ENCODE measurements at regions not wholly inside any gene's neighbourhood (a gene's known extent, or its start where the extent isn't known, plus 50 kb on each side); places are given as distances from the start of the nearest gene placed in this dataset.

DNA sequence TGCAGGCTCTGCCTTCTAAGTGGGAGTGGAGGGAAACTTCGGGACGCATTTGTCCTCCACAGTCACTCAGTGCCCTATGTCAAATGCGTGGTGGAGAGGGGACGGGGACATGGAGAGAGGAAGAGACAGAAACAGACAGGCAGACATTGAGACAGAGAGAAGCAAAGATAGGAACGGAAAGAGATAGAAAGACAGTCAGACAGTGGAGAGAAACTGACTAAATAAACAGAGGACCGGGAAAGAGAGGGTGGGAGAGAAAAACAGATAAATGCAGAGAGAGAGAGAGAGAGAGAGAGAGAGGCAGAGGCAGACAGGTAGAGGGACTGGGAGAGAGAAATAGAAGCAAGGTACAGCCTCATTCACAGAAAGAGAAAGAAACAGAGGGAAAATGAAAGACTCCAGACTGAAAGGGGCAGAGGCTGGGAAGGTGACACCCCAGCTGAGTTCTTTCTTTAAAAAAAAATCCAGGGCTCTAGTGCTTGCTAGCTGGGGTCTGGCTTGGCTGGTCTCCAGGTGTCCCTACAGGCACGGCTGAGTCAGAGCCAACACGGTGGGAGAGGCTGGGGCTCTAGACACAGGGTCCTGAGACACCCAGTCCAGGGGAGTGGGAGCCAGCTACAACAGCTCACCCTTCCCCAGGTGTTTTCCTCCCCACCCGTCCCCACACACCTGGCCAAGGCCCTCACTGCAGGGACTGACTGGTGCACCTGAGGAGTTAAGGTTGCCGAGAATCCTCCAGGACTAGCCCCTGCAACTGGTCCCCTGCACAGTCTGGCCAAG lies 506.1 kb upstream of the PROK2 start:
- Histone ChIP-seq H3K9me2 (ENCODE audit: insufficient read depth) (no peaks in the 10 kb centered on the region), H3K27ac (no peak overlapping the region), H3F3A (ENCODE audit: insufficient read depth, low read depth) (no peaks in the 10 kb centered on the region), H3K36me3 (ENCODE audit: low read depth) (no peaks in the 10 kb centered on the region), H3K9me3 (ENCODE audit: insufficient read depth, low read depth) (no peaks in the 10 kb centered on the region), H4K20me1 (ENCODE audit: insufficient read depth) (no peaks in the 10 kb centered on the region), H3K4me1 (replicated peaks; ENCODE audit: insufficient read depth) (no peaks in the 10 kb centered on the region), H3K4me3 (no peak overlapping the region), H3K79me2 (ENCODE audit: low read depth) (no peaks in the 10 kb centered on the region), H2AFZ (no peak overlapping the region), H3K4me2 (no peak overlapping the region), H3K27me3 (ENCODE audit: insufficient read depth, low read depth) (0 out of 2 replicates have a peak, but pooled peaks cover 3% of the 10 kb centered on the region)
- no TSS peak for BruUV-seq (replicated peaks)
- ChIA-PET POLR2A (ENCODE audit: unreplicated experiment) (no interaction called here), CTCF (no interaction called here)
- TF ChIP-seq, protein P1, sequence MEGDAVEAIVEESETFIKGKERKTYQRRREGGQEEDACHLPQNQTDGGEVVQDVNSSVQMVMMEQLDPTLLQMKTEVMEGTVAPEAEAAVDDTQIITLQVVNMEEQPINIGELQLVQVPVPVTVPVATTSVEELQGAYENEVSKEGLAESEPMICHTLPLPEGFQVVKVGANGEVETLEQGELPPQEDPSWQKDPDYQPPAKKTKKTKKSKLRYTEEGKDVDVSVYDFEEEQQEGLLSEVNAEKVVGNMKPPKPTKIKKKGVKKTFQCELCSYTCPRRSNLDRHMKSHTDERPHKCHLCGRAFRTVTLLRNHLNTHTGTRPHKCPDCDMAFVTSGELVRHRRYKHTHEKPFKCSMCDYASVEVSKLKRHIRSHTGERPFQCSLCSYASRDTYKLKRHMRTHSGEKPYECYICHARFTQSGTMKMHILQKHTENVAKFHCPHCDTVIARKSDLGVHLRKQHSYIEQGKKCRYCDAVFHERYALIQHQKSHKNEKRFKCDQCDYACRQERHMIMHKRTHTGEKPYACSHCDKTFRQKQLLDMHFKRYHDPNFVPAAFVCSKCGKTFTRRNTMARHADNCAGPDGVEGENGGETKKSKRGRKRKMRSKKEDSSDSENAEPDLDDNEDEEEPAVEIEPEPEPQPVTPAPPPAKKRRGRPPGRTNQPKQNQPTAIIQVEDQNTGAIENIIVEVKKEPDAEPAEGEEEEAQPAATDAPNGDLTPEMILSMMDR (conservative IDR thresholded peaks at IDR 0.05), result no peak
- TF ChIP-seq EZH2 (IDR thresholded peaks at IDR 0.05; ENCODE audit: low read depth), result no peak
- no peak for DNase-seq
- intact Hi-C loops (cut with micrococcal nuclease; ENCODE audit: unreplicated experiment), result no loop called here

DNA sequence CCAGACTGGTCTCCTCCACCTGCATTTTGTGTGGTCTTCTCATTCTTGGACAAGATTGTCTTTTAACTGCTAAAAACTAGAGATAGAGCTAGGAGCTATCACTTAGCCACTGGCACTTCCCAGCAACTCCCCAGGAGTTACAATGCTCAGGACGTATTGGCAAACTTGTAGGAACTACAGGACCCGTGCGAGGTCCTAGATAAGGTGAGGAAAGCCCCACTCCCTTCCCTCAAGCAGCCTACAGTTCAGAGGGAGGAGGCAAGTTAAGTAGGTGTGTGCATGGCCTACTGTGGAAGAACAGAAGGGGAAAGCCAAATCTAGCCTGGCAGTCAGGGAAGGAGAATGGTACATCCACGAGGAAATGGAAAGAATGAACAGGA lies 504.7 kb upstream of the PROK2 start:
- BruUV-seq (replicated peaks), result no TSS peak
- H3K27ac ChIP-seq, result no peak overlapping the region
- peak overlapping the region; percentile 36; the same call in 1 of the 2 replicates for H3K4me2 ChIP-seq
- H3K4me1 ChIP-seq (replicated peaks; ENCODE audit: insufficient read depth), result no peaks in the 10 kb centered on the region
- no peak for TF ChIP-seq EZH2 (IDR thresholded peaks at IDR 0.05; ENCODE audit: low read depth)
- TF ChIP-seq, protein P1 (conservative IDR thresholded peaks at IDR 0.05), result no peak
- no peak overlapping the region for H3K4me3 ChIP-seq
- 0 out of 2 replicates have a peak, but pooled peaks cover 3% of the 10 kb centered on the region for H3K27me3 ChIP-seq (ENCODE audit: insufficient read depth, low read depth)
- no peaks in the 10 kb centered on the region for H3K9me2 ChIP-seq (ENCODE audit: insufficient read depth)
- no peaks in the 10 kb centered on the region for H3K79me2 ChIP-seq (ENCODE audit: low read depth)
- H2AFZ ChIP-seq, result no peak overlapping the region
- intact Hi-C loops (cut with micrococcal nuclease; ENCODE audit: unreplicated experiment), result no loop called here
- POLR2A ChIA-PET (ENCODE audit: unreplicated experiment), result interaction anchor here (0.6 kb wide), 1 partner anchor 203 kb away, joined by 3 read pairs; no protein-coding TSS in a partner anchor
- no peak for DNase-seq
- CTCF ChIA-PET, result no interaction called here
- H3K36me3 ChIP-seq (ENCODE audit: low read depth), result no peaks in the 10 kb centered on the region
- no peaks in the 10 kb centered on the region for H3K9me3 ChIP-seq (ENCODE audit: insufficient read depth, low read depth)
- H4K20me1 ChIP-seq (ENCODE audit: insufficient read depth), result no peaks in the 10 kb centered on the region
- no peaks in the 10 kb centered on the region for H3F3A ChIP-seq (ENCODE audit: insufficient read depth, low read depth)

DNA sequence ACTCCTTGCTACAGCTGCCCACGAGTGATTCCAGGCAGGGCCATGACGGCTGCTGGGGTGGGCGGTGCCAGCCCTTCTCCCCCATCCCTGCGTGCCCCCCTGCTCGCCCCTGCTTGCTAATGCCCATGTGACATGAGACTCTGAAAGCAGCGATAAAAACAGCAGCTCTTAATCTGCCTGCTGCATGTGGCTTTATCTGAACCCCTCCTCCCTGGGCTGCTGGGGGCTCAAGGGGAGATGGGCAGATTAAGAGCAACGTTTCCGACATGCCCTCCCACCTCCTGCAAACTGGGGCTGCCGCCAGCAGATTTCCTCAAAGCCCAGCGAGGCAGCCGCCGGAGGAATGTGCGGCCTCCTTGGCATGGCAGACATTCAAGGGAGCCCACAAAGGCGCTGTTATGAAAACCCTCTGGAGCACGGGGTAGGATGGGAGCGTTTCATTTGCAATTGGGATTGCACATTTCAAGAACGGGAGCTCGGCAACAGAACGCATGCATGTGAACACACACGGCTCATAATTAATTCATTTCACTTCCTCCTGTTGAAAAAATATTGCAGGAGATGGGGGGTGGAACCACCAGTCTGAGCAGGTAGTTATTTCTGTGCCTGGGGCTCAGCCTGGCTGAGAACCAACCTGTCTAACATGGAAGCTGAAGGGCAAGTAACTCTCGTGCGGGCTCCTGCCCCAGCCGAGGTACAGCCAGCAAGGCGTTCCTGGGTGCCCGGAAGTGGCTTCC lies 504.2 kb upstream of the PROK2 start:
- Histone ChIP-seq H3K9me3 (ENCODE audit: insufficient read depth, low read depth) (no peaks in the 10 kb centered on the region), H3K4me2 (peak overlapping the region; percentile 36; the same call in 1 of the 2 replicates), H3K79me2 (ENCODE audit: low read depth) (no peaks in the 10 kb centered on the region), H3K36me3 (ENCODE audit: low read depth) (no peaks in the 10 kb centered on the region), H3K27ac (no peak overlapping the region), H2AFZ (no peak overlapping the region), H3F3A (ENCODE audit: insufficient read depth, low read depth) (no peaks in the 10 kb centered on the region), H3K9me2 (ENCODE audit: insufficient read depth) (no peaks in the 10 kb centered on the region), H3K27me3 (ENCODE audit: insufficient read depth, low read depth) (0 out of 2 replicates have a peak, but pooled peaks cover 3% of the 10 kb centered on the region), H3K4me1 (replicated peaks; ENCODE audit: insufficient read depth) (no peaks in the 10 kb centered on the region), H3K4me3 (no peak overlapping the region), H4K20me1 (ENCODE audit: insufficient read depth) (no peaks in the 10 kb centered on the region)
- no TSS peak for BruUV-seq (replicated peaks)
- ChIA-PET POLR2A (ENCODE audit: unreplicated experiment) (interaction anchor here (0.6 kb wide), 1 partner anchor 203 kb away, joined by 3 read pairs; no protein-coding TSS in a partner anchor), CTCF (no interaction called here)
- DNase-seq, result peak in 1 of 2 experiments; percentile 47
- TF ChIP-seq, protein P1 (conservative IDR thresholded peaks at IDR 0.05), result no peak
- no peak for TF ChIP-seq EZH2 (IDR thresholded peaks at IDR 0.05; ENCODE audit: low read depth)
- intact Hi-C loops (cut with micrococcal nuclease; ENCODE audit: unreplicated experiment), result no loop called here
